Sigmoid colon (tissue), 6 donors: ENCODE measurements at regions not wholly inside any gene's neighbourhood (a gene's known extent, or its start where the extent isn't known, plus 50 kb on each side); places are given as distances from the start of the nearest gene placed in this dataset.

Source experiments
- DNase-seq: peaks from one replicate; pipeline ENCODE4 v3.0.0-alpha.2; 2019
- H3K27ac ChIP-seq, 4 donors: fragments of 200-600 bp; sonication (generic); one replicate each; pipeline ENCODE4 v1.5.1; 2016 to 2019; ENCODE audit warnings: mild to moderate bottlenecking in 1 of 4
- H3K27me3 ChIP-seq, 3 donors: fragments of 200-600 bp; sonication (generic); one replicate each; pipeline ENCODE4 v1.5.1; 2019; ENCODE audit warnings: mild to moderate bottlenecking in 1 of 3
- H3K36me3 ChIP-seq, 4 donors: fragments of 200-600 bp; sonication (generic); one replicate each; pipeline ENCODE4 v1.5.1; 2016 to 2019
- H3K4me1 ChIP-seq, 4 donors: fragments of 200-600 bp; sonication (generic); one replicate each; pipeline ENCODE4 v1.5.1; 2017 to 2019
- H3K4me3 ChIP-seq, 4 donors: fragments of 200-600 bp; sonication (generic); one replicate each; pipeline ENCODE4 v1.5.1; 2017 to 2019; ENCODE audit warnings: mild to moderate bottlenecking in 2 of 4, moderate library complexity in 1 of 4
- H3K9me3 ChIP-seq, 4 donors: fragments of 200-600 bp in 3 of 4; sonication (generic) in 3 of 4; one replicate each; pipeline versions ENCODE4 v1.5.1 to v1.6.1; 2013 to 2019
- EP300 ChIP-seq, 4 donors: sonication (generic); formaldehyde crosslinking; IDR thresholded peaks; one replicate each; pipeline ENCODE4 v1.6.1; 2017; ENCODE audit warnings: antibody characterized with exemption in 4 of 4
- POLR2A ChIP-seq, 2 donors: fragments of 450-650 bp; IDR thresholded peaks; one replicate each; pipeline ENCODE4 v1.6.1; 2016; ENCODE audit warnings: antibody characterized with exemption in 2 of 2, mild to moderate bottlenecking in 2 of 2, moderate library complexity in 2 of 2
- POLR2AphosphoS5 ChIP-seq, 4 donors: sonication (generic); formaldehyde crosslinking; IDR thresholded peaks; one replicate each; pipeline ENCODE4 v1.6.1; 2017; ENCODE audit warnings: antibody characterized with exemption in 4 of 4
- WGBS, 2 donors: extraction: QIAGEN DNeasy Blood & Tissue Kit; methylation state at CpG; one replicate each; pipeline ENCODE4 v1.1.7; 2013; 5-methylcytosine and 5-hydroxymethylcytosine counted together
- intact Hi-C: fragments of 100-400 bp; cut with DNase I; formaldehyde crosslinking; loops from one replicate; pipeline ENCODE4 v1.15.1; 2023
- TF ChIP-seq, protein P1 (sequence below), 4 experiments: fragments of 450-650 bp in 3 of 4; fragments of 200-600 bp in 1 of 4; IDR thresholded peaks; one replicate each; pipeline ENCODE4 v1.5.1; 2016 to 2019; ENCODE audit warnings: antibody characterized with exemption in 4 of 4, mild to moderate bottlenecking in 3 of 4, moderate library complexity in 2 of 4
- donor health status: healthy with polysubstance abuse.
- donor health status: healthy.

DNA sequence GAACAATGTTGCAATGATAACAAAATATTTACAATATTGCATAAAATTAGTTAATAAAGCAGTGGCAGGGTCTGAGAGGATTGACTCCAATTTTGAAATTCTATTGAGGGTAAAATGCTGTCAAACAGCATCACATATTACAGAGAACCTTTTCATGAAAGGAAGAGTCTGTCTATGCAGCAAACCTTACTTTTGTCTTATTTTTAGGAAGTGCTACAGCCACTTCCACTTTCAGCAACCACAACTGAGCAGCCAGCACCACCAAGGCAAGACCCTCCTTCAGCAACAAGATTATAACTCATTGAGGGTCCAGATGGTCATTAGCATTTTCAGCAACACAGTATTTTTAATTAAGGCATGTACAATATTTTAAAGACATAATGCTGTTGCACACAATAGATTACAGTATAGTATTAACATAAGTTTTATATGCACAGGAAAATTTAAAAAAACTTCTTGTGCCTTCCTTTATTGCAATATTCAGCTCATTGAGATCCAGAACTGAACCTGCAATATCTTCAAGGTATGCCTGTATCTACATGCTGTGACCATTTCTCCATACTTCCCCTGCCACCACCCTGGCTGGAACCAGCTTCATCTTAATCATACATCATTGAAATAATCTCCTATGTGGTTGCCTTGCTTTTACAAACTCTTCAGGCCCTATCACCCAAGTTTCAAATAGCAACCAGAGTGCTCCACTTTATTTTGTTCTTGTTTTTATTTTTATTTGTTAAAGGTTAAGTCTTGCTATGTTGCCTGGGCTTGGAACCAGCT is 711.2 kb downstream of the KCNA4 start:
- H3K27me3 ChIP-seq, result no peaks in the 10 kb centered on the region
- peaks cover 0 to 20% (median 5%) of the 10 kb centered on the region in 4 donors for H3K4me1 ChIP-seq
- H3K36me3 ChIP-seq, result no peaks in the 10 kb centered on the region
- H3K27ac ChIP-seq, result no peak overlapping the region
- DNase-seq, result no peak
- no peak overlapping the region for H3K4me3 ChIP-seq
- TF ChIP-seq POLR2AphosphoS5 (IDR thresholded peaks at IDR 0.05) (no peak), EP300 (IDR thresholded peaks at IDR 0.05) (no peak), POLR2A (IDR thresholded peaks at IDR 0.05) (no peak)
- TF ChIP-seq, protein P1, sequence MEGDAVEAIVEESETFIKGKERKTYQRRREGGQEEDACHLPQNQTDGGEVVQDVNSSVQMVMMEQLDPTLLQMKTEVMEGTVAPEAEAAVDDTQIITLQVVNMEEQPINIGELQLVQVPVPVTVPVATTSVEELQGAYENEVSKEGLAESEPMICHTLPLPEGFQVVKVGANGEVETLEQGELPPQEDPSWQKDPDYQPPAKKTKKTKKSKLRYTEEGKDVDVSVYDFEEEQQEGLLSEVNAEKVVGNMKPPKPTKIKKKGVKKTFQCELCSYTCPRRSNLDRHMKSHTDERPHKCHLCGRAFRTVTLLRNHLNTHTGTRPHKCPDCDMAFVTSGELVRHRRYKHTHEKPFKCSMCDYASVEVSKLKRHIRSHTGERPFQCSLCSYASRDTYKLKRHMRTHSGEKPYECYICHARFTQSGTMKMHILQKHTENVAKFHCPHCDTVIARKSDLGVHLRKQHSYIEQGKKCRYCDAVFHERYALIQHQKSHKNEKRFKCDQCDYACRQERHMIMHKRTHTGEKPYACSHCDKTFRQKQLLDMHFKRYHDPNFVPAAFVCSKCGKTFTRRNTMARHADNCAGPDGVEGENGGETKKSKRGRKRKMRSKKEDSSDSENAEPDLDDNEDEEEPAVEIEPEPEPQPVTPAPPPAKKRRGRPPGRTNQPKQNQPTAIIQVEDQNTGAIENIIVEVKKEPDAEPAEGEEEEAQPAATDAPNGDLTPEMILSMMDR (IDR thresholded peaks at IDR 0.05), result no peak
- intact Hi-C loops, result no loop called here
- H3K9me3 ChIP-seq, result no peaks in the 10 kb centered on the region

DNA sequence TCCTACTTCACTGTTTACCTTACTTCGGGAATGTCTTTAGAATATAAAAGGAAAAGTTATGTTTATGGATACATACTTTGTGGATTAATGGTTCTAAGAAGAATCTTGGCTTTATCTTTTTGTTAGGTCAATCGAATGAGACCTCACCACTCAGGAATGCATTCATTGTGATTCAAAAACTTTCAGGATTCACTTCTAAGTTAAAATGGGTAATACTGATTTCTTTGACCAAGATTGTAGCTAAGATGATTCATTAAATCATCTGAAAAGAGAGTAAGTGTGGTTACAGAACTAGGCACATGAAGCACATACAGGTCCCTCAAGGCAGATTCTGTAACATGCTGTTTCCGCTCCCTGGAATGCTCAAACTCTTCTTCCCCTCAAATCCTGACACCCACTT is 716.4 kb downstream of the KCNA4 start:
- 71 to 73% methylated on average over 3 of the region's 3 CpGs for WGBS, 2 donors
- DNase-seq, result no peak
- no peaks in the 10 kb centered on the region for H3K4me1 ChIP-seq
- no peak for TF ChIP-seq EP300 (IDR thresholded peaks at IDR 0.05)
- no peak for TF ChIP-seq POLR2A (IDR thresholded peaks at IDR 0.05)
- TF ChIP-seq POLR2AphosphoS5 (IDR thresholded peaks at IDR 0.05), result no peak
- TF ChIP-seq, protein P1 (IDR thresholded peaks at IDR 0.05), result no peak
- no peaks in the 10 kb centered on the region for H3K27me3 ChIP-seq
- no peak overlapping the region for H3K4me3 ChIP-seq
- H3K36me3 ChIP-seq, result no peaks in the 10 kb centered on the region
- intact Hi-C loops, result no loop called here
- H3K9me3 ChIP-seq, result no peaks in the 10 kb centered on the region
- no peak overlapping the region for H3K27ac ChIP-seq

DNA sequence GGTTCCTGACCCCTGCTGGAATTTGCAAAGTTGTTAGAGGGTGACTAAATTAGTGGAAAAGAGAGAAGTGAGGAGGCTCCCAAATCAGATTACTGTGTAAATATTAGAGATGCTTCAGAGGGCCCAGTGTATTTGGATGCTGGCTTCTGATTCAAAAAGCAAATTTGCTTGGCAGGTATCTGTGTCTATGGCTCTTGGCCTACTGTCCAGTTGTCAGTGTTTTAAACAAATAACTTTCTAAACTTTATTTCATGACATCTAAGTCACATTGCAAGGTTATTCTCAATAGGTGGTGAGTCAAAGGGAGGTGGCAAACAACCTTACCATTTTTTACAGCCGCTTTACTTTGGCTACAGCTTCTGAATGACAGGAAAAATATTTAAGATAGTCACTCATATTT is 720.1 kb downstream of the KCNA4 start:
- Histone ChIP-seq H3K36me3 (no peaks in the 10 kb centered on the region), H3K4me3 (no peak overlapping the region), H3K27ac (no peak overlapping the region), H3K9me3 (no peaks in the 10 kb centered on the region), H3K27me3 (no peaks in the 10 kb centered on the region), H3K4me1 (no peaks in the 10 kb centered on the region)
- 93 to 95% methylated on average over 1 of the region's 1 CpG for WGBS, 2 donors
- TF ChIP-seq POLR2A (IDR thresholded peaks at IDR 0.05) (no peak), EP300 (IDR thresholded peaks at IDR 0.05) (no peak), POLR2AphosphoS5 (IDR thresholded peaks at IDR 0.05) (no peak)
- TF ChIP-seq, protein P1 (IDR thresholded peaks at IDR 0.05), result no peak
- intact Hi-C loops, result no loop called here
- no peak for DNase-seq

DNA sequence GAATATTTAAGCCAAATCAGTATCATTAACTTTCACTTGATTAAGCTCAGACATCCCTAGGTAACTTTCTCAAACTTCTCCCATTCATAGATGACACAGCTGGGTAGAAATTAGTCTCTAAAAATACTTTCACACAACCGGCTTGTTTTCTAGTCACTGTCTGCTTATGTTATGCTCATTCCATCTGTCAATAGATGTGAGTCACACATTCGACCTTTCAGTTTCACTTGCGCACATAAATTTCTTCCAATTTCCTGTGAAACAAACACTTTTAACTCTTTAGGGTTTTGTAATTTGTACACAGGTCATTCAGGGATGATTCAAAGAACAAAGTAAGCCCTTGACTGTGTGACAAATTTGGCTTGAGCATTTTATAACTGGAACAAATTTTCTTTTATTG is 723.0 kb downstream of the KCNA4 start:
- WGBS, 2 donors, result 25 to 27% methylated on average over 3 of the region's 3 CpGs
- intact Hi-C loops, result no loop called here

More for the DNA sequence above, 723.0 kb downstream of the KCNA4 start:
- Histone ChIP-seq H3K4me1 (no peaks in the 10 kb centered on the region), H3K27me3 (no peaks in the 10 kb centered on the region), H3K9me3 (no peaks in the 10 kb centered on the region), H3K4me3 (no peak overlapping the region), H3K36me3 (no peaks in the 10 kb centered on the region), H3K27ac (no peak overlapping the region)
- DNase-seq, result no peak
- no peak for TF ChIP-seq EP300 (IDR thresholded peaks at IDR 0.05)
- no peak for TF ChIP-seq POLR2AphosphoS5 (IDR thresholded peaks at IDR 0.05)
- no peak for TF ChIP-seq POLR2A (IDR thresholded peaks at IDR 0.05)
- TF ChIP-seq, protein P1 (IDR thresholded peaks at IDR 0.05), result no peak
